HEK293 (cell line): ENCODE measurements at regions not wholly inside any gene's neighbourhood (a gene's known extent, or its start where the extent isn't known, plus 50 kb on each side); places are given as distances from the start of the nearest gene placed in this dataset.
A peak's percentile ranks its signal among the peaks of the same experiment; 100 is the strongest.

Source experiments
- GLI2 ChIP-seq: fragments of 450-650 bp; formaldehyde crosslinking; IDR thresholded peaks from 2 replicates; pipeline ENCODE4; 2017; ENCODE audit warnings: missing biosample characterization, missing genetic modification characterization, low read depth, borderline replicate concordance
- GLIS2 ChIP-seq: fragments of 450-650 bp; formaldehyde crosslinking; IDR thresholded peaks from 2 replicates; pipeline ENCODE4 v1.5.1; 2016; ENCODE audit warnings: missing biosample characterization, missing genetic modification characterization
- KLF1 ChIP-seq: fragments of 450-650 bp; formaldehyde crosslinking; IDR thresholded peaks from 2 replicates; pipeline ENCODE4 v1.5.1; 2016; ENCODE audit warnings: missing biosample characterization, missing genetic modification characterization
- ZBTB17 ChIP-seq: fragments of 450-650 bp; formaldehyde crosslinking; IDR thresholded peaks from 2 replicates; pipeline ENCODE4 v1.5.1; 2016; ENCODE audit warnings: missing biosample characterization, missing genetic modification characterization
- ZFP37 ChIP-seq: fragments of 450-650 bp; formaldehyde crosslinking; IDR thresholded peaks from 2 replicates; pipeline ENCODE4 v1.5.1; 2016; ENCODE audit warnings: missing biosample characterization, missing genetic modification characterization
- ZNF2 ChIP-seq: fragments of 450-650 bp; formaldehyde crosslinking; IDR thresholded peaks from 2 replicates; pipeline ENCODE4 v1.5.1; 2016; ENCODE audit warnings: missing biosample characterization, missing genetic modification characterization
- ZNF239 ChIP-seq: fragments of 450-650 bp; formaldehyde crosslinking; IDR thresholded peaks from 2 replicates; pipeline ENCODE4 v1.5.1; 2016; ENCODE audit warnings: missing biosample characterization, missing genetic modification characterization
- ZNF274 ChIP-seq, 2 experiments: fragments of 200-500 bp in 1 of 2; fragments of 450-650 bp in 1 of 2; sonication (Bioruptor generic) in 1 of 2; formaldehyde crosslinking in 1 of 2; IDR thresholded peaks; 2 replicates each; pipeline versions ENCODE4 v1.5.1 to v1.6.1; 2014 to 2016; ENCODE audit warnings: borderline replicate concordance in 1 of 2, inconsistent platforms in 1 of 2, low read length in 1 of 2, missing biosample characterization in 1 of 2, missing genetic modification characterization in 1 of 2
- ZNF335 ChIP-seq: fragments of 450-650 bp; formaldehyde crosslinking; conservative IDR thresholded peaks from 2 replicates; pipeline ENCODE4 v1.5.1; 2016; ENCODE audit warnings: missing biosample characterization, missing genetic modification characterization
- ZNF473 ChIP-seq: fragments of 450-650 bp; formaldehyde crosslinking; IDR thresholded peaks from 2 replicates; pipeline ENCODE4 v1.5.1; 2017; ENCODE audit warnings: missing biosample characterization, missing genetic modification characterization
- ZNF558 ChIP-seq: fragments of 450-650 bp; formaldehyde crosslinking; IDR thresholded peaks from 2 replicates; pipeline ENCODE4 v1.5.1; 2016; ENCODE audit warnings: missing biosample characterization, missing genetic modification characterization
- ZNF596 ChIP-seq: fragments of 450-650 bp; IDR thresholded peaks from 2 replicates; pipeline ENCODE4 v1.5.0; 2018; ENCODE audit warnings: missing biosample characterization, mild to moderate bottlenecking, missing genetic modification characterization, moderate library complexity
- ZNF664 ChIP-seq: fragments of 450-650 bp; formaldehyde crosslinking; IDR thresholded peaks from 2 replicates; pipeline ENCODE4 v1.5.1; 2016; ENCODE audit warnings: missing biosample characterization, missing genetic modification characterization
- ZNF677 ChIP-seq: fragments of 450-650 bp; IDR thresholded peaks from 2 replicates; pipeline ENCODE4 v1.5.0; 2018; ENCODE audit warnings: missing biosample characterization, mild to moderate bottlenecking, missing genetic modification characterization, moderate library complexity
- ZNF791 ChIP-seq: fragments of 450-650 bp; formaldehyde crosslinking; IDR thresholded peaks from 2 replicates; pipeline ENCODE4 v1.5.1; 2016; ENCODE audit warnings: missing biosample characterization, missing genetic modification characterization
- TF ChIP-seq, protein P1 (sequence below): fragments of 450-650 bp; formaldehyde crosslinking; IDR thresholded peaks from 2 replicates; pipeline ENCODE4 v1.5.1; 2017; ENCODE audit warnings: missing biosample characterization, missing genetic modification characterization
- TF ChIP-seq, protein P2 (sequence below): fragments of 450-650 bp; formaldehyde crosslinking; IDR thresholded peaks from 2 replicates; pipeline ENCODE4 v1.5.1; 2016; ENCODE audit warnings: missing biosample characterization, missing genetic modification characterization
- TF ChIP-seq, protein P3 (sequence below): fragments of 450-650 bp; IDR thresholded peaks from 2 replicates; pipeline ENCODE4 v1.5.1; 2018; ENCODE audit warnings: missing biosample characterization, mild to moderate bottlenecking, missing genetic modification characterization
- TF ChIP-seq, protein P4 (sequence below): fragments of 450-650 bp; formaldehyde crosslinking; IDR thresholded peaks from 2 replicates; pipeline ENCODE4 v1.5.1; 2016; ENCODE audit warnings: missing biosample characterization, missing genetic modification characterization
- TF ChIP-seq, protein P5 (sequence below): fragments of 450-650 bp; formaldehyde crosslinking; optimal IDR thresholded peaks from 2 replicates; pipeline ENCODE3; 2016; ENCODE audit warnings: missing biosample characterization, mild to moderate bottlenecking, missing genetic modification characterization
- TF ChIP-seq, protein P6 (sequence below): fragments of 450-650 bp; formaldehyde crosslinking; IDR thresholded peaks from 2 replicates; pipeline ENCODE4 v1.5.1; 2016; ENCODE audit warnings: missing biosample characterization, missing genetic modification characterization
- TF ChIP-seq, protein P7 (sequence below): sonication (generic); formaldehyde crosslinking; IDR thresholded peaks from 2 replicates; pipeline ENCODE4 v1.8.1; 2022; ENCODE audit warnings: mild to moderate bottlenecking, moderate library complexity, missing genetic modification reagents
- TF ChIP-seq, protein P8 (sequence below): fragments of 450-650 bp; formaldehyde crosslinking; IDR thresholded peaks from 2 replicates; pipeline ENCODE4 v1.5.1; 2016; ENCODE audit warnings: missing biosample characterization, missing genetic modification characterization
- TF ChIP-seq, protein P9 (sequence below): fragments of 450-650 bp; formaldehyde crosslinking; IDR thresholded peaks from 2 replicates; pipeline ENCODE4 v1.5.1; 2017; ENCODE audit warnings: missing biosample characterization, missing genetic modification characterization
- TF ChIP-seq, protein P10 (sequence below): fragments of 450-650 bp; IDR thresholded peaks from 2 replicates; pipeline ENCODE4 v1.5.1; 2018; ENCODE audit warnings: missing biosample characterization, missing genetic modification characterization

DNA sequence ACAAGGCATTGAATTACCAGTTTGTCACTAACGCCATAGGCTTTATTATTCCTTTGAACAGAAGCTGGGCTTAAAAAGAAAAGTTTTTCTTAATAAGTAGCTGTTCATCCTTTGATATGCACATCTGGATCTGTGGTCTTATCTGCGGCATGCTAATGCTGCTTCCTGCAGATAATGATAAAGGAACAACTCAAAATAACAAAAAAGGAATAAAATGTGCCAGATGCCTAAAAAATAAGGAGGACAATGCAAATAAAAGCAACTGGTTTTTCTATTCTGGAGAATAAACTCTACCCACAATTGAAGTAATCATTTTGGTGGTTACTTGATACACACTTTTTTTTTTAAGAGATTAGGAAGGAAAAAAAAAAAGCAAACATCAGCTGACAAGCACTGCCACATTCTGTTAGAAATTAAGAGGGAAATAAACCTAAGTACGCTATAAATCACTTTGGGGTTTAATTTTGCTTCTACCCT, 156.8 kb upstream of the SALL4 start (continued):
- TF ChIP-seq, protein P1, sequence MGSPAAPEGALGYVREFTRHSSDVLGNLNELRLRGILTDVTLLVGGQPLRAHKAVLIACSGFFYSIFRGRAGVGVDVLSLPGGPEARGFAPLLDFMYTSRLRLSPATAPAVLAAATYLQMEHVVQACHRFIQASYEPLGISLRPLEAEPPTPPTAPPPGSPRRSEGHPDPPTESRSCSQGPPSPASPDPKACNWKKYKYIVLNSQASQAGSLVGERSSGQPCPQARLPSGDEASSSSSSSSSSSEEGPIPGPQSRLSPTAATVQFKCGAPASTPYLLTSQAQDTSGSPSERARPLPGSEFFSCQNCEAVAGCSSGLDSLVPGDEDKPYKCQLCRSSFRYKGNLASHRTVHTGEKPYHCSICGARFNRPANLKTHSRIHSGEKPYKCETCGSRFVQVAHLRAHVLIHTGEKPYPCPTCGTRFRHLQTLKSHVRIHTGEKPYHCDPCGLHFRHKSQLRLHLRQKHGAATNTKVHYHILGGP (tag by site-specific recombination) = no peak
- TF ChIP-seq ZNF239 (tag by site-specific recombination) = no peak
- TF ChIP-seq ZNF791 (tag by site-specific recombination) = no peak
- TF ChIP-seq, protein P2, sequence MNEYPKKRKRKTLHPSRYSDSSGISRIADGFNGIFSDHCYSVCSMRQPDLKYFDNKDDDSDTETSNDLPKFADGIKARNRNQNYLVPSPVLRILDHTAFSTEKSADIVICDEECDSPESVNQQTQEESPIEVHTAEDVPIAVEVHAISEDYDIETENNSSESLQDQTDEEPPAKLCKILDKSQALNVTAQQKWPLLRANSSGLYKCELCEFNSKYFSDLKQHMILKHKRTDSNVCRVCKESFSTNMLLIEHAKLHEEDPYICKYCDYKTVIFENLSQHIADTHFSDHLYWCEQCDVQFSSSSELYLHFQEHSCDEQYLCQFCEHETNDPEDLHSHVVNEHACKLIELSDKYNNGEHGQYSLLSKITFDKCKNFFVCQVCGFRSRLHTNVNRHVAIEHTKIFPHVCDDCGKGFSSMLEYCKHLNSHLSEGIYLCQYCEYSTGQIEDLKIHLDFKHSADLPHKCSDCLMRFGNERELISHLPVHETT = no peak
- TF ChIP-seq ZFP37 = no peak
- no peak for TF ChIP-seq ZNF274 (IDR thresholded peaks at IDR 0.05; ENCODE audit: low read length)
- no peak for TF ChIP-seq ZNF274 (tag by site-specific recombination; IDR thresholded peaks at IDR 0.05; ENCODE audit: borderline replicate concordance)
- TF ChIP-seq ZNF596 (tag by site-specific recombination) = no peak
- TF ChIP-seq, protein P3, sequence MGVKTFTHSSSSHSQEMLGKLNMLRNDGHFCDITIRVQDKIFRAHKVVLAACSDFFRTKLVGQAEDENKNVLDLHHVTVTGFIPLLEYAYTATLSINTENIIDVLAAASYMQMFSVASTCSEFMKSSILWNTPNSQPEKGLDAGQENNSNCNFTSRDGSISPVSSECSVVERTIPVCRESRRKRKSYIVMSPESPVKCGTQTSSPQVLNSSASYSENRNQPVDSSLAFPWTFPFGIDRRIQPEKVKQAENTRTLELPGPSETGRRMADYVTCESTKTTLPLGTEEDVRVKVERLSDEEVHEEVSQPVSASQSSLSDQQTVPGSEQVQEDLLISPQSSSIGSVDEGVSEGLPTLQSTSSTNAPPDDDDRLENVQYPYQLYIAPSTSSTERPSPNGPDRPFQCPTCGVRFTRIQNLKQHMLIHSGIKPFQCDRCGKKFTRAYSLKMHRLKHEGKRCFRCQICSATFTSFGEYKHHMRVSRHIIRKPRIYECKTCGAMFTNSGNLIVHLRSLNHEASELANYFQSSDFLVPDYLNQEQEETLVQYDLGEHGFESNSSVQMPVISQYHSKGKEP = peak; percentile 68
- TF ChIP-seq, protein P4, sequence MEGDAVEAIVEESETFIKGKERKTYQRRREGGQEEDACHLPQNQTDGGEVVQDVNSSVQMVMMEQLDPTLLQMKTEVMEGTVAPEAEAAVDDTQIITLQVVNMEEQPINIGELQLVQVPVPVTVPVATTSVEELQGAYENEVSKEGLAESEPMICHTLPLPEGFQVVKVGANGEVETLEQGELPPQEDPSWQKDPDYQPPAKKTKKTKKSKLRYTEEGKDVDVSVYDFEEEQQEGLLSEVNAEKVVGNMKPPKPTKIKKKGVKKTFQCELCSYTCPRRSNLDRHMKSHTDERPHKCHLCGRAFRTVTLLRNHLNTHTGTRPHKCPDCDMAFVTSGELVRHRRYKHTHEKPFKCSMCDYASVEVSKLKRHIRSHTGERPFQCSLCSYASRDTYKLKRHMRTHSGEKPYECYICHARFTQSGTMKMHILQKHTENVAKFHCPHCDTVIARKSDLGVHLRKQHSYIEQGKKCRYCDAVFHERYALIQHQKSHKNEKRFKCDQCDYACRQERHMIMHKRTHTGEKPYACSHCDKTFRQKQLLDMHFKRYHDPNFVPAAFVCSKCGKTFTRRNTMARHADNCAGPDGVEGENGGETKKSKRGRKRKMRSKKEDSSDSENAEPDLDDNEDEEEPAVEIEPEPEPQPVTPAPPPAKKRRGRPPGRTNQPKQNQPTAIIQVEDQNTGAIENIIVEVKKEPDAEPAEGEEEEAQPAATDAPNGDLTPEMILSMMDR = no peak
- TF ChIP-seq, protein P5, sequence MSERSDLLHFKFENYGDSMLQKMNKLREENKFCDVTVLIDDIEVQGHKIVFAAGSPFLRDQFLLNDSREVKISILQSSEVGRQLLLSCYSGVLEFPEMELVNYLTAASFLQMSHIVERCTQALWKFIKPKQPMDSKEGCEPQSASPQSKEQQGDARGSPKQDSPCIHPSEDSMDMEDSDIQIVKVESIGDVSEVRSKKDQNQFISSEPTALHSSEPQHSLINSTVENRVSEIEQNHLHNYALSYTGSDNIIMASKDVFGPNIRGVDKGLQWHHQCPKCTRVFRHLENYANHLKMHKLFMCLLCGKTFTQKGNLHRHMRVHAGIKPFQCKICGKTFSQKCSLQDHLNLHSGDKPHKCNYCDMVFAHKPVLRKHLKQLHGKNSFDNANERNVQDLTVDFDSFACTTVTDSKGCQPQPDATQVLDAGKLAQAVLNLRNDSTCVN (tag by site-specific recombination) = no peak
- TF ChIP-seq, protein P6, sequence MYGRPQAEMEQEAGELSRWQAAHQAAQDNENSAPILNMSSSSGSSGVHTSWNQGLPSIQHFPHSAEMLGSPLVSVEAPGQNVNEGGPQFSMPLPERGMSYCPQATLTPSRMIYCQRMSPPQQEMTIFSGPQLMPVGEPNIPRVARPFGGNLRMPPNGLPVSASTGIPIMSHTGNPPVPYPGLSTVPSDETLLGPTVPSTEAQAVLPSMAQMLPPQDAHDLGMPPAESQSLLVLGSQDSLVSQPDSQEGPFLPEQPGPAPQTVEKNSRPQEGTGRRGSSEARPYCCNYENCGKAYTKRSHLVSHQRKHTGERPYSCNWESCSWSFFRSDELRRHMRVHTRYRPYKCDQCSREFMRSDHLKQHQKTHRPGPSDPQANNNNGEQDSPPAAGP (tag by site-specific recombination) = no peak
- TF ChIP-seq GLIS2 (tag by site-specific recombination) = no peak
- no peak for TF ChIP-seq ZNF677 (tag by site-specific recombination)
- 0 out of 2 replicates have a peak, but pooled peaks have one; percentile 28 for TF ChIP-seq ZNF2
- TF ChIP-seq, protein P7, sequence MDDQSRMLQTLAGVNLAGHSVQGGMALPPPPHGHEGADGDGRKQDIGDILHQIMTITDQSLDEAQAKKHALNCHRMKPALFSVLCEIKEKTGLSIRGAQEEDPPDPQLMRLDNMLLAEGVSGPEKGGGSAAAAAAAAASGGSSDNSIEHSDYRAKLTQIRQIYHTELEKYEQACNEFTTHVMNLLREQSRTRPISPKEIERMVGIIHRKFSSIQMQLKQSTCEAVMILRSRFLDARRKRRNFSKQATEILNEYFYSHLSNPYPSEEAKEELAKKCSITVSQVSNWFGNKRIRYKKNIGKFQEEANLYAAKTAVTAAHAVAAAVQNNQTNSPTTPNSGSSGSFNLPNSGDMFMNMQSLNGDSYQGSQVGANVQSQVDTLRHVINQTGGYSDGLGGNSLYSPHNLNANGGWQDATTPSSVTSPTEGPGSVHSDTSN (CRISPR knock-in tag) = no peak
- no peak for TF ChIP-seq ZNF664
- no peak for TF ChIP-seq GLI2 (tag by site-specific recombination)
- no peak for TF ChIP-seq ZNF335 (tag by site-specific recombination)
- no peak for TF ChIP-seq ZBTB17 (tag by site-specific recombination)
- TF ChIP-seq, protein P8, sequence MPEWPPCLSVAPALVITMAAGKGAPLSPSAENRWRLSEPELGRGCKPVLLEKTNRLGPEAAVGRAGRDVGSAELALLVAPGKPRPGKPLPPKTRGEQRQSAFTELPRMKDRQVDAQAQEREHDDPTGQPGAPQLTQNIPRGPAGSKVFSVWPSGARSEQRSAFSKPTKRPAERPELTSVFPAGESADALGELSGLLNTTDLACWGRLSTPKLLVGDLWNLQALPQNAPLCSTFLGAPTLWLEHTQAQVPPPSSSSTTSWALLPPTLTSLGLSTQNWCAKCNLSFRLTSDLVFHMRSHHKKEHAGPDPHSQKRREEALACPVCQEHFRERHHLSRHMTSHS = no peak
- TF ChIP-seq, protein P9, sequence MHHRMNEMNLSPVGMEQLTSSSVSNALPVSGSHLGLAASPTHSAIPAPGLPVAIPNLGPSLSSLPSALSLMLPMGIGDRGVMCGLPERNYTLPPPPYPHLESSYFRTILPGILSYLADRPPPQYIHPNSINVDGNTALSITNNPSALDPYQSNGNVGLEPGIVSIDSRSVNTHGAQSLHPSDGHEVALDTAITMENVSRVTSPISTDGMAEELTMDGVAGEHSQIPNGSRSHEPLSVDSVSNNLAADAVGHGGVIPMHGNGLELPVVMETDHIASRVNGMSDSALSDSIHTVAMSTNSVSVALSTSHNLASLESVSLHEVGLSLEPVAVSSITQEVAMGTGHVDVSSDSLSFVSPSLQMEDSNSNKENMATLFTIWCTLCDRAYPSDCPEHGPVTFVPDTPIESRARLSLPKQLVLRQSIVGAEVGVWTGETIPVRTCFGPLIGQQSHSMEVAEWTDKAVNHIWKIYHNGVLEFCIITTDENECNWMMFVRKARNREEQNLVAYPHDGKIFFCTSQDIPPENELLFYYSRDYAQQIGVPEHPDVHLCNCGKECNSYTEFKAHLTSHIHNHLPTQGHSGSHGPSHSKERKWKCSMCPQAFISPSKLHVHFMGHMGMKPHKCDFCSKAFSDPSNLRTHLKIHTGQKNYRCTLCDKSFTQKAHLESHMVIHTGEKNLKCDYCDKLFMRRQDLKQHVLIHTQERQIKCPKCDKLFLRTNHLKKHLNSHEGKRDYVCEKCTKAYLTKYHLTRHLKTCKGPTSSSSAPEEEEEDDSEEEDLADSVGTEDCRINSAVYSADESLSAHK = peak; percentile 77
- TF ChIP-seq, protein P10, sequence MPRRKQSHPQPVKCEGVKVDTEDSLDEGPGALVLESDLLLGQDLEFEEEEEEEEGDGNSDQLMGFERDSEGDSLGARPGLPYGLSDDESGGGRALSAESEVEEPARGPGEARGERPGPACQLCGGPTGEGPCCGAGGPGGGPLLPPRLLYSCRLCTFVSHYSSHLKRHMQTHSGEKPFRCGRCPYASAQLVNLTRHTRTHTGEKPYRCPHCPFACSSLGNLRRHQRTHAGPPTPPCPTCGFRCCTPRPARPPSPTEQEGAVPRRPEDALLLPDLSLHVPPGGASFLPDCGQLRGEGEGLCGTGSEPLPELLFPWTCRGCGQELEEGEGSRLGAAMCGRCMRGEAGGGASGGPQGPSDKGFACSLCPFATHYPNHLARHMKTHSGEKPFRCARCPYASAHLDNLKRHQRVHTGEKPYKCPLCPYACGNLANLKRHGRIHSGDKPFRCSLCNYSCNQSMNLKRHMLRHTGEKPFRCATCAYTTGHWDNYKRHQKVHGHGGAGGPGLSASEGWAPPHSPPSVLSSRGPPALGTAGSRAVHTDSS = no peak
- no peak for TF ChIP-seq ZNF473 (tag by site-specific recombination)
- TF ChIP-seq KLF1 (tag by site-specific recombination) = no peak
- no peak for TF ChIP-seq ZNF558 (tag by site-specific recombination)
